Activated naive CD8-positive, alpha-beta T cell (primary cell): ENCODE measurements at regions not wholly inside any gene's neighbourhood (a gene's known extent, or its start where the extent isn't known, plus 50 kb on each side); places are given as distances from the start of the nearest gene placed in this dataset.
"Not testable (repeated sequence)": the region's sequence is repeated elsewhere in the genome, so short reads cannot be mapped to it uniquely, and the experiment has no call there.

Experiments
- H3K27ac Mint-ChIP-seq: one replicate; pipeline ENCODE4 v1.8.0; 2021; ENCODE audit warnings: mixed read lengths
- H3K27me3 Mint-ChIP-seq: one replicate; pipeline ENCODE4 v1.8.0; 2021; ENCODE audit warnings: mixed read lengths
- H3K36me3 Mint-ChIP-seq: one replicate; pipeline ENCODE4 v1.8.0; 2021; ENCODE audit warnings: mixed read lengths
- H3K4me1 Mint-ChIP-seq: one replicate; pipeline ENCODE4 v1.8.0; 2021; ENCODE audit warnings: low read depth, mixed read lengths
- H3K4me3 Mint-ChIP-seq: one replicate; pipeline ENCODE4 v1.8.0; 2021; ENCODE audit warnings: mild to moderate bottlenecking, mixed read lengths
- H3K9me3 Mint-ChIP-seq: one replicate; pipeline ENCODE4 v1.8.0; 2021; ENCODE audit warnings: low read depth, mixed read lengths

- not testable (repeated sequence) for H3K4me1 Mint-ChIP-seq, H3K9me3 Mint-ChIP-seq, H3K36me3 Mint-ChIP-seq, H3K27me3 Mint-ChIP-seq, H3K4me3 Mint-ChIP-seq, H3K27ac Mint-ChIP-seq
Observed at GRCh38 chr6:71360556-71361335, 72.1 kb downstream of the OGFRL1 start.

- Mint-ChIP-seq H3K4me3 (no peak overlapping the region), H3K36me3 (no peaks in the 10 kb centered on the region), H3K4me1 (peaks cover 6% of the 10 kb centered on the region), H3K27ac (no peak overlapping the region), H3K9me3 (no peaks in the 10 kb centered on the region), H3K27me3 (peaks cover 4% of the 10 kb centered on the region)
Observed at GRCh38 chr6:71364889-71365542, 76.4 kb downstream of the OGFRL1 start.

- Mint-ChIP-seq H3K27me3 (peaks cover 7% of the 10 kb centered on the region), H3K4me3 (no peak overlapping the region), H3K36me3 (no peaks in the 10 kb centered on the region), H3K4me1 (peaks cover 6% of the 10 kb centered on the region), H3K27ac (no peak overlapping the region), H3K9me3 (no peaks in the 10 kb centered on the region)
Observed at GRCh38 chr6:71367756-71368155, 79.1 kb downstream of the OGFRL1 start.

GRCh38 chr6:71368284-71368683, 79.7 kb downstream of the OGFRL1 start:
- peaks cover 7% of the 10 kb centered on the region for H3K27me3 Mint-ChIP-seq
- peaks cover 6% of the 10 kb centered on the region for H3K4me1 Mint-ChIP-seq
- H3K9me3 Mint-ChIP-seq, result no peaks in the 10 kb centered on the region
- no peak overlapping the region for H3K4me3 Mint-ChIP-seq
- H3K27ac Mint-ChIP-seq, result no peak overlapping the region
- no peaks in the 10 kb centered on the region for H3K36me3 Mint-ChIP-seq

- no peak overlapping the region for H3K27ac Mint-ChIP-seq
- H3K9me3 Mint-ChIP-seq, result no peaks in the 10 kb centered on the region
- H3K4me1 Mint-ChIP-seq, result peaks cover 2% of the 10 kb centered on the region
- H3K4me3 Mint-ChIP-seq, result no peak overlapping the region
- H3K36me3 Mint-ChIP-seq, result no peaks in the 10 kb centered on the region
- peaks cover 7% of the 10 kb centered on the region for H3K27me3 Mint-ChIP-seq
Observed at GRCh38 chr6:71371559-71371958, 82.9 kb downstream of the OGFRL1 start.

GRCh38 chr6:71373943-71374342, 85.3 kb downstream of the OGFRL1 start:
- H3K27ac Mint-ChIP-seq, result no peak overlapping the region
- no peaks in the 10 kb centered on the region for H3K4me1 Mint-ChIP-seq
- H3K36me3 Mint-ChIP-seq, result no peaks in the 10 kb centered on the region
- H3K27me3 Mint-ChIP-seq, result peaks cover 3% of the 10 kb centered on the region
- H3K4me3 Mint-ChIP-seq, result no peak overlapping the region
- H3K9me3 Mint-ChIP-seq, result no peaks in the 10 kb centered on the region

GRCh38 chr6:71375676-71376075, 87.1 kb downstream of the OGFRL1 start:
- Mint-ChIP-seq H3K4me1 (no peaks in the 10 kb centered on the region), H3K4me3 (no peak overlapping the region), H3K27me3 (peaks cover 3% of the 10 kb centered on the region), H3K27ac (no peak overlapping the region), H3K9me3 (no peaks in the 10 kb centered on the region), H3K36me3 (no peaks in the 10 kb centered on the region)

- Mint-ChIP-seq H3K27me3 (peaks cover 2% of the 10 kb centered on the region), H3K36me3 (no peaks in the 10 kb centered on the region), H3K27ac (no peak overlapping the region), H3K4me1 (no peaks in the 10 kb centered on the region), H3K9me3 (no peaks in the 10 kb centered on the region), H3K4me3 (no peak overlapping the region)
Observed at GRCh38 chr6:71376830-71377229, 88.2 kb downstream of the OGFRL1 start.

GRCh38 chr6:71383476-71383875, 94.9 kb downstream of the OGFRL1 start:
- Mint-ChIP-seq H3K36me3 (no peaks in the 10 kb centered on the region), H3K4me1 (no peaks in the 10 kb centered on the region), H3K4me3 (no peak overlapping the region), H3K27ac (no peak overlapping the region), H3K27me3 (peaks cover 10% of the 10 kb centered on the region), H3K9me3 (no peaks in the 10 kb centered on the region)

- Mint-ChIP-seq H3K4me3 (no peak overlapping the region), H3K27ac (no peak overlapping the region), H3K36me3 (no peaks in the 10 kb centered on the region), H3K27me3 (peaks cover 10% of the 10 kb centered on the region), H3K9me3 (no peaks in the 10 kb centered on the region), H3K4me1 (no peaks in the 10 kb centered on the region)
Observed at GRCh38 chr6:71383901-71384489, 95.4 kb downstream of the OGFRL1 start.

- Mint-ChIP-seq H3K27me3 (peaks cover 10% of the 10 kb centered on the region), H3K4me3 (no peak overlapping the region), H3K9me3 (no peaks in the 10 kb centered on the region), H3K27ac (no peak overlapping the region), H3K4me1 (no peaks in the 10 kb centered on the region), H3K36me3 (no peaks in the 10 kb centered on the region)
Observed at GRCh38 chr6:71385111-71385822, 96.7 kb downstream of the OGFRL1 start.

GRCh38 chr6:71386215-71386614, 97.6 kb downstream of the OGFRL1 start:
- H3K27me3 Mint-ChIP-seq, result peaks cover 9% of the 10 kb centered on the region
- H3K4me1 Mint-ChIP-seq, result no peaks in the 10 kb centered on the region
- no peaks in the 10 kb centered on the region for H3K9me3 Mint-ChIP-seq
- H3K4me3 Mint-ChIP-seq, result no peak overlapping the region
- no peak overlapping the region for H3K27ac Mint-ChIP-seq
- H3K36me3 Mint-ChIP-seq, result no peaks in the 10 kb centered on the region

GRCh38 chr6:71387179-71387578, 98.6 kb downstream of the OGFRL1 start:
- Mint-ChIP-seq H3K9me3 (no peaks in the 10 kb centered on the region), H3K4me3 (no peak overlapping the region), H3K4me1 (no peaks in the 10 kb centered on the region), H3K36me3 (no peaks in the 10 kb centered on the region), H3K27ac (no peak overlapping the region), H3K27me3 (peaks cover 9% of the 10 kb centered on the region)

GRCh38 chr6:71388068-71388744, 99.6 kb downstream of the OGFRL1 start:
- Mint-ChIP-seq H3K36me3 (no peaks in the 10 kb centered on the region), H3K9me3 (no peaks in the 10 kb centered on the region), H3K27ac (no peak overlapping the region), H3K27me3 (peaks cover 7% of the 10 kb centered on the region), H3K4me3 (no peak overlapping the region), H3K4me1 (no peaks in the 10 kb centered on the region)
